CD14-positive monocyte (primary cell): ENCODE measurements at regions not wholly inside any gene's neighbourhood (a gene's known extent, or its start where the extent isn't known, plus 50 kb on each side); places are given as distances from the start of the nearest gene placed in this dataset.

Experiments
- DNase-seq, 3 donors: peaks; one replicate each; pipeline ENCODE4 v3.0.0-alpha.2; 2011 to 2022
- H2AFZ ChIP-seq: 2 replicates; pipeline ENCODE4 v1.6.0; 2012; ENCODE audit warnings: mild to moderate bottlenecking, low read depth, low read length, inconsistent platforms; ENCODE audit not compliant: insufficient read depth, poor library complexity, severe bottlenecking
- H3K27ac ChIP-seq, 2 donors: 1 replicate in 1 of 2; 2 replicates in 1 of 2; pipeline ENCODE4 v1.5.1; 2012 to 2013; ENCODE audit warnings: low read length in 2 of 2, control low read depth in 1 of 2, inconsistent platforms in 1 of 2, low read depth in 1 of 2, mild to moderate bottlenecking in 1 of 2
- H3K27me3 ChIP-seq, 2 donors: one replicate each; pipeline versions ENCODE4 v1.6.0 to v1.6.1; 2011 to 2013; ENCODE audit warnings: low read length in 2 of 2; ENCODE audit not compliant: control insufficient read depth in 2 of 2, insufficient read depth in 2 of 2
- H3K36me3 ChIP-seq, 2 donors: replicated peaks in 1 of 2; 1 replicate in 1 of 2; 2 replicates in 1 of 2; pipeline versions ENCODE4 v1.5.1 to v1.6.1; 2012 to 2013; ENCODE audit warnings: low read length in 2 of 2, control low read depth in 1 of 2, inconsistent platforms in 1 of 2, mild to moderate bottlenecking in 1 of 2; ENCODE audit not compliant: insufficient read depth in 2 of 2, control insufficient read depth in 1 of 2
- H3K4me1 ChIP-seq, 2 donors: 1 replicate in 1 of 2; 2 replicates in 1 of 2; pipeline versions ENCODE4 v1.5.1 to v1.6.1; 2012 to 2013; ENCODE audit warnings: low read length in 2 of 2, control low read depth in 1 of 2, inconsistent platforms in 1 of 2, mild to moderate bottlenecking in 1 of 2, moderate library complexity in 1 of 2; ENCODE audit not compliant: insufficient read depth in 2 of 2, control insufficient read depth in 1 of 2
- H3K4me2 ChIP-seq: replicated peaks from 2 replicates; pipeline ENCODE3; 2012; ENCODE audit warnings: low read length, moderate library complexity, mild to moderate bottlenecking; ENCODE audit not compliant: poor library complexity, severe bottlenecking; ENCODE audit errors: extremely low read depth
- H3K4me3 ChIP-seq, 3 experiments: fragments of 200-600 bp in 1 of 3; sonication (generic) in 1 of 3; replicated peaks in 1 of 3; 1 replicate in 2 of 3; 2 replicates in 1 of 3; pipeline ENCODE4 v1.5.1; 2011 to 2013; ENCODE audit warnings: low read length in 3 of 3, mild to moderate bottlenecking in 3 of 3, control low read depth in 2 of 3, low read depth in 2 of 3, inconsistent platforms in 1 of 3, moderate library complexity in 1 of 3
- H3K79me2 ChIP-seq: 2 replicates; pipeline ENCODE4 v1.6.0; 2012; ENCODE audit warnings: mild to moderate bottlenecking, control low read depth, inconsistent platforms, low read length, moderate library complexity; ENCODE audit not compliant: insufficient read depth
- H3K9ac ChIP-seq: 2 replicates; pipeline ENCODE4 v1.6.0; 2017; ENCODE audit warnings: low read length, mild to moderate bottlenecking; ENCODE audit not compliant: insufficient read depth, poor library complexity, severe bottlenecking
- H3K9me3 ChIP-seq, 2 donors: replicated peaks in 1 of 2; 1 replicate in 1 of 2; 2 replicates in 1 of 2; pipeline versions ENCODE4 v1.5.1 to v1.6.1; 2012 to 2013; ENCODE audit warnings: low read length in 2 of 2, control low read depth in 1 of 2; ENCODE audit not compliant: control insufficient read depth in 1 of 2, insufficient read depth in 1 of 2
- H4K20me1 ChIP-seq: 2 replicates; pipeline ENCODE4 v1.6.0; 2012; ENCODE audit warnings: mild to moderate bottlenecking, low read length, control low read depth, moderate library complexity; ENCODE audit not compliant: insufficient read depth
- H3K27ac Mint-ChIP-seq, 7 donors: one replicate each; pipeline ENCODE4 v1.8.0; 2020; ENCODE audit warnings: mild to moderate bottlenecking in 7 of 7, mixed read lengths in 7 of 7, moderate library complexity in 6 of 7, inconsistent platforms in 2 of 7
- H3K27me3 Mint-ChIP-seq, 3 donors: one replicate each; pipeline ENCODE4 v1.8.0; 2021 to 2022; ENCODE audit warnings: low read depth in 3 of 3, mild to moderate bottlenecking in 3 of 3, mixed read lengths in 3 of 3, moderate library complexity in 3 of 3, inconsistent platforms in 1 of 3
- H3K36me3 Mint-ChIP-seq, 2 donors: one replicate each; pipeline ENCODE4 v1.8.0; 2020; ENCODE audit warnings: mixed read lengths in 2 of 2, inconsistent platforms in 1 of 2, mild to moderate bottlenecking in 1 of 2
- H3K4me1 Mint-ChIP-seq: one replicate; pipeline ENCODE4 v1.8.0; 2020; ENCODE audit warnings: mild to moderate bottlenecking, mixed read lengths
- H3K4me3 Mint-ChIP-seq, 2 donors: one replicate each; pipeline ENCODE4 v1.8.0; 2020; ENCODE audit warnings: mild to moderate bottlenecking in 2 of 2, mixed read lengths in 2 of 2, moderate library complexity in 1 of 2
- H3K9me3 Mint-ChIP-seq, 7 donors: one replicate each; pipeline ENCODE4 v1.8.0; 2020 to 2022; ENCODE audit warnings: mixed read lengths in 7 of 7, mild to moderate bottlenecking in 6 of 7, moderate library complexity in 6 of 7, inconsistent platforms in 2 of 7
- CTCF ChIP-seq: fragments of 200-600 bp; IDR thresholded peaks from one replicate; pipeline ENCODE4 v1.8.0; 2022; ENCODE audit warnings: antibody characterized with exemption, mild to moderate bottlenecking
- WGBS: methylation state at CpG from one replicate; pipeline ENCODE4 v1.1.5; 2013; ENCODE audit warnings: missing lambda C conversion rate; ENCODE audit not compliant: insufficient coverage; 5-methylcytosine and 5-hydroxymethylcytosine counted together
- intact Hi-C, 2 donors: fragments of 100-400 bp; cut with micrococcal nuclease; formaldehyde crosslinking; loops; one replicate each; pipeline versions ENCODE4 v1.15.0 to v1.15.1; 2023

- Histone ChIP-seq H3K27me3 (no peaks in the 10 kb centered on the region), H3K27ac (no peak overlapping the region), H3K4me2 (no peak overlapping the region), H3K9ac (no peak overlapping the region), H4K20me1 (no peaks in the 10 kb centered on the region), H3K36me3 (no peaks in the 10 kb centered on the region), H2AFZ (no peak overlapping the region), H3K79me2 (no peaks in the 10 kb centered on the region), H3K4me1 (no peaks in the 10 kb centered on the region), H3K9me3 (peaks cover 0 to 4% of the 10 kb centered on the region in 2 donors), H3K4me3 (no peak overlapping the region)
- Mint-ChIP-seq H3K36me3 (no peaks in the 10 kb centered on the region), H3K4me1 (no peaks in the 10 kb centered on the region), H3K27ac (no peak overlapping the region), H3K4me3 (no peak overlapping the region), H3K9me3 (peaks cover 0 to 3% (median 1%) of the 10 kb centered on the region in 7 donors), H3K27me3 (peaks cover 0 to 6% (median 2%) of the 10 kb centered on the region in 3 donors)
- no peak for TF ChIP-seq CTCF
- WGBS = 100% methylated on average over 1 of the region's 3 CpGs
- DNase-seq = no peak
- intact Hi-C loops = no loop called here
These were observed 344.6 kb upstream of the SGCD start for GRCh38 chr5:155982354-155982753.

GRCh38 chr5:155983954-155984353 is 343.0 kb upstream of the SGCD start:
- H3K9me3 ChIP-seq = peaks cover 0 to 4% of the 10 kb centered on the region in 2 donors
- Mint-ChIP-seq H3K36me3 (no peaks in the 10 kb centered on the region), H3K4me3 (no peak overlapping the region), H3K4me1 (no peaks in the 10 kb centered on the region), H3K27me3 (peaks cover 0 to 6% (median 2%) of the 10 kb centered on the region in 3 donors), H3K27ac (no peak overlapping the region), H3K9me3 (peaks cover 0 to 3% (median 1%) of the 10 kb centered on the region in 7 donors)
- WGBS = no CpG with 5 or more reads among the region's 3 CpGs
- intact Hi-C loops = no loop called here
- H3K36me3 ChIP-seq = no peaks in the 10 kb centered on the region
- no peak overlapping the region for H3K4me3 ChIP-seq
- H3K79me2 ChIP-seq = no peaks in the 10 kb centered on the region
- no peak for DNase-seq
- H3K4me2 ChIP-seq = no peak overlapping the region
- H3K4me1 ChIP-seq = no peaks in the 10 kb centered on the region
- no peaks in the 10 kb centered on the region for H4K20me1 ChIP-seq
- H3K27me3 ChIP-seq = no peaks in the 10 kb centered on the region
- H3K27ac ChIP-seq = no peak overlapping the region
- H3K9ac ChIP-seq = no peak overlapping the region
- TF ChIP-seq CTCF = no peak
- no peak overlapping the region for H2AFZ ChIP-seq
